Chondrocyte (in vitro differentiated cells): ENCODE measurements at regions not wholly inside any gene's neighbourhood (a gene's known extent, or its start where the extent isn't known, plus 50 kb on each side); places are given as distances from the start of the nearest gene placed in this dataset.

Source experiments
- DNase-seq: peaks from one replicate; pipeline ENCODE4 v3.0.0; 2021; ENCODE audit warnings: mixed read lengths, low spot score
- H3K27ac Mint-ChIP-seq: one replicate; pipeline ENCODE4 v1.8.0; 2021; ENCODE audit warnings: mild to moderate bottlenecking, moderate library complexity, mixed read lengths; ENCODE audit not compliant: unreplicated experiment
- H3K27me3 Mint-ChIP-seq: 2 replicates; pipeline ENCODE4 v1.8.0; 2021; ENCODE audit warnings: low read depth, mixed read lengths
- H3K36me3 Mint-ChIP-seq: 2 replicates; pipeline ENCODE4 v1.8.0; 2021; ENCODE audit warnings: low read depth, mixed read lengths
- H3K4me1 Mint-ChIP-seq: 2 replicates; pipeline ENCODE4 v1.8.0; 2021; ENCODE audit warnings: low read depth, mild to moderate bottlenecking, mixed read lengths
- H3K4me3 Mint-ChIP-seq: one replicate; pipeline ENCODE4 v1.8.0; 2021; ENCODE audit warnings: mild to moderate bottlenecking, moderate library complexity, mixed read lengths; ENCODE audit not compliant: unreplicated experiment
- H3K9me3 Mint-ChIP-seq: 2 replicates; pipeline ENCODE4 v1.8.0; 2021; ENCODE audit warnings: low read depth, mixed read lengths
- TF ChIP-seq, protein P1 (sequence below): fragments of 200-600 bp; sonication (generic); IDR thresholded peaks from 2 replicates; pipeline ENCODE4 v1.5.0; 2021; ENCODE audit warnings: antibody characterized with exemption, mild to moderate bottlenecking, moderate library complexity

DNA sequence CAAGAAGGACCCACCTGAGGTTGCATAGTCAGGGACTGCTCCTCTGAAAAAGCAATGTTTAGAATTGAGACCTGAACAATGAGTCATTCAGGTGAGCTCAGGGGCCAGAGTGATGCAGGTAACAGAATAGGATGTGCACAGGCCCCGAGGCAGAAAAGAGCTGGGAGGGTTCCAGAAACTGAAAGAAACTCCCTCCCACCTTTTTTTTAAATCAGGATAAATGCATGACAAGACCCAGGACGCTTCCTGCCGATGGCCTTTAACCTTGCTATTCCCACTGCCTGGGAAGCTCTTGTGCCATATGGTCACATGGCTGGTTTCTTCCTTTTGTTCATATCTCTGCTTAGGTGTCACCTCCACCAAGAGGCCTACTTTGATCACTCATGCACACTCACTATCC is 214.2 kb upstream of the ZBED5 start:
- H3K27ac Mint-ChIP-seq: no peak overlapping the region
- no peaks in the 10 kb centered on the region for H3K4me1 Mint-ChIP-seq

DNA sequence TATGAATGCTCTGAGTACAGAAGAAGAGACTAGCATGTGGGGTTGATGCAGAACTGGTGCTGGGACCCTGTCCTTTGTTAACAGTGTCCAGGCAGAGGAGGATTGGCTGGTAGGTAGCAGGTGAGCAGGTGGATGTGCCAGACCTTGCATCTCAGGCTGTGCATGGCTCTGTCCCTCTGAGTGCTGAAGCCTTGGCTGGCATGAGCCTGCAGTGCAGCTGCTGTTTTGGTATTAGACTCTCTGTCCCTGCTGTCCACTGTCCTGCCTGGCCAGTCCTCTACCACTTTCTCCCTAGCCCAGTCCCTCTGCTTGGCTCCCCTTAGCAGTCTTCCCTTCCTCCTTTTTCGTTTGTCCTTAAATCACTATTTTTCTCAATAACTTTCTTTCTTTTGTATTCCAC is 213.6 kb upstream of the ZBED5 start:
- Mint-ChIP-seq H3K27ac (no peak overlapping the region), H3K36me3 (no peaks in the 10 kb centered on the region), H3K9me3 (no peaks in the 10 kb centered on the region), H3K27me3 (peaks cover 16% of the 10 kb centered on the region), H3K4me3 (no peak overlapping the region), H3K4me1 (no peaks in the 10 kb centered on the region)
- no peak for DNase-seq
- TF ChIP-seq, protein P1, sequence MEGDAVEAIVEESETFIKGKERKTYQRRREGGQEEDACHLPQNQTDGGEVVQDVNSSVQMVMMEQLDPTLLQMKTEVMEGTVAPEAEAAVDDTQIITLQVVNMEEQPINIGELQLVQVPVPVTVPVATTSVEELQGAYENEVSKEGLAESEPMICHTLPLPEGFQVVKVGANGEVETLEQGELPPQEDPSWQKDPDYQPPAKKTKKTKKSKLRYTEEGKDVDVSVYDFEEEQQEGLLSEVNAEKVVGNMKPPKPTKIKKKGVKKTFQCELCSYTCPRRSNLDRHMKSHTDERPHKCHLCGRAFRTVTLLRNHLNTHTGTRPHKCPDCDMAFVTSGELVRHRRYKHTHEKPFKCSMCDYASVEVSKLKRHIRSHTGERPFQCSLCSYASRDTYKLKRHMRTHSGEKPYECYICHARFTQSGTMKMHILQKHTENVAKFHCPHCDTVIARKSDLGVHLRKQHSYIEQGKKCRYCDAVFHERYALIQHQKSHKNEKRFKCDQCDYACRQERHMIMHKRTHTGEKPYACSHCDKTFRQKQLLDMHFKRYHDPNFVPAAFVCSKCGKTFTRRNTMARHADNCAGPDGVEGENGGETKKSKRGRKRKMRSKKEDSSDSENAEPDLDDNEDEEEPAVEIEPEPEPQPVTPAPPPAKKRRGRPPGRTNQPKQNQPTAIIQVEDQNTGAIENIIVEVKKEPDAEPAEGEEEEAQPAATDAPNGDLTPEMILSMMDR: no peak

More for the DNA sequence above, 214.2 kb upstream of the ZBED5 start:
- TF ChIP-seq, protein P1: no peak
- Mint-ChIP-seq H3K9me3 (no peaks in the 10 kb centered on the region), H3K4me3 (no peak overlapping the region), H3K27me3 (peaks cover 16% of the 10 kb centered on the region), H3K36me3 (no peaks in the 10 kb centered on the region)
- no peak for DNase-seq

DNA sequence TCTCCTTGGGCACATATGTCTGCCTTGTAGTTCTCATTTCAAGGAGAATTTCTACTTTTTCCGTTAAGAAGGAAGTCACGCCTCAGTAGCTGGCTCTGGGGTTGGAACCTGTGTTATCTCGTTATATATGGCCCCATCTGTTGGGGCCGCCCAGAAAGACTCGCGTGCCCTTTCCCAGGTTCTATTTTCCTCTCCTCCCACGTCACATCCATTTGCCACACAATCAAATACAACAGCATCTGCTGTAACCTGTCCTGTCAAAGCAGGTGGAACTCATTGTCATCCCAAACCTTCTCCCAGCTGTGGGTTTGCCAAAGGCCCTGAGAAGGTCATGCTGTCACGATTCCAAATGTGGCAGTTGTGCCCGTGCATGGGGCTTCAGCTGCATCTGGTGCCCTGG is 213.1 kb upstream of the ZBED5 start:
- TF ChIP-seq, protein P1: no peak

DNA sequence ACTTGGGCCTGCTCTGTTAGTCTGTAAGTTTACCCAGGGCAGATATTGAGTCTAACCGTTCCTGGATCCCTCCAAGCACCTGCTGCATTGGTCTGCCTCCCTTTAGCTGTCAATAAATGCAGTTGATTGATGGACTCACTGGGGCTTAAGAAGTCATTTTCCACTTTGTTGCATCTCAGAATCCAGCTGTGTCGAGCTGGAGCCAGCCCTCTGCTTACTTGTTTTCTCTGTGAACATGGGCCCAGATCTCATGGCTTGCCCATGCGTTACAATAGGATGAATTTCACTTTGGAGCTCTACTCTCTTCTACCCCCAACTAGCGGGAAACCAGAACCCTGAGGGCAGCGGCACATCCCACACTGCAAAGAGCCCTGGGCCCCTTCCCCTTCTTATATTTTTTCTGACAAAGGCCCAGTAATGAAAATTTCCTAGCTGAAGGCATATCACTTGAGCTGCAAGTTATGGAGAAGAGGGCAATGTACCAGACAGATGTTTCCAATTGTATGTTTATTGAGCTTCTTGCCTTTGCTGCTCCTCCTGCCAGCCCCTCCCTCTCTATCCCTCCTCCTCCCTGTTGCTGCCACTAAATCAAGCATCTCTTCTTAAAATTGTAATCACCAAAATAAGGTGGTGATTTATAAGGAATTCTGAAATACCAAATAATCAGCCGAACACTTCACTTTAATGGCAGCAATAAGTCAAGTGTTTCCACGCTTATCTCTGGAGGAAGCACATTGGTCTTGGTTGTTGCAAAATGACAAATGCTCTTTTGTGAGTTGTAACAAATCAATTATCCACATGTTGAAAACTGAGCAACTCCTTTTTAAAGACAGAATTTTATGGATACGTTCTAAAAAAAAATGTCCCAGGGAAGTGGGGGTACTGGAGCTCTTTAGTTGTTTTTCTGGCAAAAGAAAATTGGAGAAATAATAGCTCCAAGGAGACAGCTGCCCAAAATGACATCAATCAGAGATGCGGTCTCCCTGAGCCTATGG is 212.3 kb upstream of the ZBED5 start:
- H3K36me3 Mint-ChIP-seq: no peaks in the 10 kb centered on the region
- DNase-seq: no peak
- peaks cover 15% of the 10 kb centered on the region for H3K27me3 Mint-ChIP-seq
- TF ChIP-seq, protein P1: no peak
- H3K4me3 Mint-ChIP-seq: no peak overlapping the region
- H3K27ac Mint-ChIP-seq: no peak overlapping the region
- no peaks in the 10 kb centered on the region for H3K4me1 Mint-ChIP-seq
- no peaks in the 10 kb centered on the region for H3K9me3 Mint-ChIP-seq

More for the DNA sequence above, 213.1 kb upstream of the ZBED5 start:
- Mint-ChIP-seq H3K4me1 (no peaks in the 10 kb centered on the region), H3K36me3 (no peaks in the 10 kb centered on the region), H3K9me3 (no peaks in the 10 kb centered on the region), H3K27me3 (peaks cover 12% of the 10 kb centered on the region), H3K27ac (no peak overlapping the region), H3K4me3 (no peak overlapping the region)
- no peak for DNase-seq

DNA sequence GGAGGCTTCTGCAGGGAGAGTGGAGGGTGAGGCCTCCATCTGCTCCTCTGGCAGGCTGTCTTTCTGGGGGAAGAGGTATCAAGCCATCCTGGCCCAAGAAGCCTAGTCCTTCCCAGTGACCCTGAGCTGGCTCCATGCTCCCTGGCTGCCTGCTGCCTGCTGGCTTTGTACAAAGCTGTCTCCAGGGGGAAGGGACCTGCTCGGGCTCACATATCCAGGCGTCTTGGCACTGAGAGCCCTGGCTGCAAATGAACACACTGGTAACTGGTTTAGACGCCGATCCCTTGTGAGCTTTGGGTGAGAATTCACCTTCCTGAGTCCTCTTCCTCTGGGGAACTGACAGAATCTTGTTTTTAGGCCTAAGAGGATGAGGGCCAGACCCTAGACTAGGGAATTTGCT is 210.3 kb upstream of the ZBED5 start:
- H3K36me3 Mint-ChIP-seq: no peaks in the 10 kb centered on the region

More for the DNA sequence above, 210.3 kb upstream of the ZBED5 start:
- Mint-ChIP-seq H3K4me1 (no peaks in the 10 kb centered on the region), H3K9me3 (peaks cover 3% of the 10 kb centered on the region), H3K27me3 (peaks cover 15% of the 10 kb centered on the region), H3K4me3 (no peak overlapping the region), H3K27ac (no peak overlapping the region)
- TF ChIP-seq, protein P1: no peak
- DNase-seq: no peak
